ENCODE measurements at regions not wholly inside any gene's neighbourhood (a gene's known extent, or its start where the extent isn't known, plus 50 kb on each side); places are given as distances from the start of the nearest gene placed in this dataset.
"Not testable (repeated sequence)": the region's sequence is repeated elsewhere in the genome, so short reads cannot be mapped to it uniquely, and the experiment has no call there.

DNA sequence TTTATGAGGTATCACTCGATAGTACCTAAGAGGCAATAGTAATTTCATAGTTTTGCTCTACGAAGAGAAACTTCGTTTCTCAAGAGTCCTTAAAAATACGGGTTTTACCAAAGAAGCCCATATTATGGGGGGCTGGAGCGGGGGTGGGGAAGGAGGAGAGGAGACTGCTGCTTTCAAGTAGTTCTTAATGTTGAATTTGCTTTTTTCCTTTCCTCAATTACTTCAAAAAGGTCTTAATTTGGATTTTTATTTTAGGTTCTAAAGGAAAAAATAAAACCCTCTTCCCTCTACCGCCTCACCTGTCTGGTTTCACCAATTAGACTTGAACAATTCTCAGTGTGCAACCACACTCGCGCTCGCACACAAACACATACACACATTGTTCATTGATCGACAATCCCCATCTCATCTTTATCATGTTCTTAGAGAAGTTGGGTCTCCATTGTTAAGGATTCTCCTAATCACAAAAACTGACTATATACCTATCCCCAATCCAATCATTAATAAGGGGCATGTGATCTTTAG lies 97.2 kb downstream of the HFE start:
- Histone ChIP-seq H3K4me3 (ENCODE audit: low read depth, low read length) (peak overlapping the region; percentile 37), H3K36me3 (ENCODE audit: insufficient read depth) (no peaks in the 10 kb centered on the region), H3K27ac (ENCODE audit: low read depth) (no peak overlapping the region), H3K4me1 (ENCODE audit: insufficient read depth) (no peaks in the 10 kb centered on the region)
- 49% methylated on average over 10 of the region's 10 CpGs for WGBS
- no peak for DNase-seq (ENCODE audit: extremely low spot score)

DNA sequence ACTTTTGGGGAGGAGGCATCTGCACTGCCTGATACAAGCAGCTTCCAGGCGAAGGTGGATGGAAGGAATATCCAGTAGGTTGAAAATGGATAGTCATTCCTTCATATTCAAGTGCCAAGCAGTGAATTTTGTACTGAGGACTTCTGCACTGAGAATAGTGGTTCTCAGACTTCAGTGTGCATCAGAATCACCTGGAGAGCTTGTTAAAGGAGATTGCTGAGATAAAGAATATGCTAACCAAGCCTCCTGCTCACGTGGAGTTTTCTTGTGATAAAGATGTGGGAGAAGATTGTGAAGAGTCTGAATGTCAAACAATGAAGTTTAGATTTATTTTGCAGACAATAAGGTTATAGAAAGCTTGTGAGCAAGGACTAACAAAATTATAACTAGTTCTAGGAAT lies 97.8 kb downstream of the HFE start:
- H3K4me1 ChIP-seq (ENCODE audit: insufficient read depth) = no peaks in the 10 kb centered on the region
- WGBS = 72% methylated on average over 2 of the region's 2 CpGs
- no peak for DNase-seq (ENCODE audit: extremely low spot score)
- H3K36me3 ChIP-seq (ENCODE audit: insufficient read depth) = no peaks in the 10 kb centered on the region
- no peak overlapping the region for H3K27ac ChIP-seq (ENCODE audit: low read depth)
- H3K4me3 ChIP-seq (ENCODE audit: low read depth, low read length) = no peak overlapping the region

DNA sequence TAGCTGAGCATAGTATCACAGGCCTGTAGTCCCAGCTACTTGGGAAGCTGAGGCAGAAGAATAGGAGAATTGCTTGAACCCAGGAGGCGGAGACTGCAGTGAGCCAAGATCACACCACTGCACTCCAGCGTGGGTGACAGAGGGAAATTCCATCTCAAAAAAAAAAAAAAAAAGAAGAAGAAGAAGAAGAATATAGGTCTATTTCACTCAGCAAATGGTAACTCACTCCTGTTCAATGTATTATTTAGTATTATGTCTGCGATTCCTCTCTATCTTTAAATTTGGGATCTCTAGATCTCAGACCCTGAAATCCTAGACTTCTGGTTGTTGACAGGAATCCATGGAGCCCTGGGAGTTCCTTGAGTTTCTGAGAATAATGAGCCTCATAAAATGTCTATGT lies 98.6 kb downstream of the HFE start:
- 97% methylated on average over 3 of the region's 3 CpGs for WGBS
- no peak for DNase-seq (ENCODE audit: extremely low spot score)
- H3K4me1 ChIP-seq (ENCODE audit: insufficient read depth) = no peaks in the 10 kb centered on the region
- H3K36me3 ChIP-seq (ENCODE audit: insufficient read depth) = no peaks in the 10 kb centered on the region
- no peak overlapping the region for H3K27ac ChIP-seq (ENCODE audit: low read depth)
- no peak overlapping the region for H3K4me3 ChIP-seq (ENCODE audit: low read depth, low read length)

DNA sequence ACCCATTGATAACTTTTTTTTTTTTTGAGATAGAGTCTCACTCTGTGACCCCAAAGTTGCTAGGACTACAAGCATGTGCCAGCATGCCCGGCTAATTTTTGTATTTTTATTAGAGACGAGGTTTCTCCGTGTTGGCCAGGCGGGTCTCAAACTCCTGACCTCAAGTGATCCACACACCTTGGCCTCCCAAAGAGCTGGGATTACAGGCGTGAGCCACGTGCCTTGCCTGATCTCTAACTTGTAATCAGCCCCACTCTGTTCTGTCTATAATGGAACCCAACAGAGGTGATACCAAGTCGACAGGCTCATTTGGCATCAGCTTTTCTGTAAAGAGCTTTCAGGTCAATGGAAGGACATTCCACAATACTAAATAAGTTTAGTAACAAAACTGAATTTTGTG lies 99.4 kb downstream of the HFE start:
- WGBS = 93% methylated on average over 7 of the region's 7 CpGs
- H3K4me1 ChIP-seq (ENCODE audit: insufficient read depth) = no peaks in the 10 kb centered on the region
- no peaks in the 10 kb centered on the region for H3K36me3 ChIP-seq (ENCODE audit: insufficient read depth)
- no peak for DNase-seq (ENCODE audit: extremely low spot score)
- H3K27ac ChIP-seq (ENCODE audit: low read depth) = no peak overlapping the region
- H3K4me3 ChIP-seq (ENCODE audit: low read depth, low read length) = no peak overlapping the region

DNA sequence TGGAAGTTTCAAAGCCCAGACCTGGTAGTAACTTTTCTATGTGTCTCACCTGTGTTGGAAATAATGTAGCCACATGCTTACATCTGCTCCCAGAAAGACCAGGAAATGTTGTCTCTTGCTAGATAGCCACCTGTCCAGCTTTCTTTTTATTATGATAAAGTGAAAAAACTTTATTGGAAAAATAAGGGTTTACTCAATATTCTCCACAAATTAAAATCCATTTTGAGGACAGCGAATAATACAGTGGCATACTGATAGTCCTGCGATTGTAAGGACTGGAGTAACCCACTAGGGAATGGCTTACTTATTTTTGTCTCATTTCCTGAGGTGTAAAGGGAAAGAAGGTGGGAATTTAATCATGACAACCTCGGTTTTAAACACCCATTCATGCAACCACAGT lies 100.1 kb downstream of the HFE start:
- no peak overlapping the region for H3K27ac ChIP-seq (ENCODE audit: low read depth)
- no peaks in the 10 kb centered on the region for H3K36me3 ChIP-seq (ENCODE audit: insufficient read depth)
- DNase-seq (ENCODE audit: extremely low spot score) = no peak
- H3K4me3 ChIP-seq (ENCODE audit: low read depth, low read length) = no peak overlapping the region
- 47% methylated on average over 3 of the region's 3 CpGs for WGBS
- H3K4me1 ChIP-seq (ENCODE audit: insufficient read depth) = no peaks in the 10 kb centered on the region

DNA sequence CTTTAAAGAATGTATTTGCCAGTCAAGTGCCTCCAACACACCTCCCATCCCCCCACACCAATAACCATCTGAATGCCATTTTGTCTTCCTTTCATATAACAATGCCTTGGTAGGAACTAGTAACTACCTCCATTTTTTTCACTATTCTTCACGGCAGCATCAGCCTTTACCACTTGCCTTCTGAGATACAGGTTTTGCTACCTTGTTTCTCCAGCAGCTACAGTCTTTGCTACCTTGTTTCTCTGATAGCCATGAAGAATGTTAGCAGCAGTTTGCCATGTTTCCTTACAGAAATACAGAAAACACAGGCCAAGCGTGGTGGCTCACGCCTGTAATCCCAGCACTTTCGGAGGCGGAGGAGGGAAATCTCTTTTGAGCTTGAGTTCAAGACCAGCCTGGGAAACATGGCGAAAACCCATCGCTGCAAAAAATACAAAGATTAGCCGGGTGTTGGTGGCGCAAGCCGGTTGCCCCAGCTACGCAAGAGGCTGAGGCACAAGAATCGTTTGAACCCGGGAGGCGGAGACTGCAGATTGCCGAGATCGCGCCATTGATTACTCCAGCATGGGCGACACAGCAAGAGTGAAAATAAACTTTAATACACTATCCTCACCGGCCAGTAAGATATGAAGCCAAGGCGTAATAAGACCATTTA lies 100.9 kb downstream of the HFE start:
- DNase-seq (ENCODE audit: extremely low spot score) = no peak
- WGBS = 9% methylated on average over 20 of the region's 20 CpGs
- Histone ChIP-seq H3K4me1 (ENCODE audit: insufficient read depth) (no peaks in the 10 kb centered on the region), H3K4me3 (ENCODE audit: low read depth, low read length) (peak overlapping the region; percentile 43), H3K36me3 (ENCODE audit: insufficient read depth) (no peaks in the 10 kb centered on the region), H3K27ac (ENCODE audit: low read depth) (no peak overlapping the region)

DNA sequence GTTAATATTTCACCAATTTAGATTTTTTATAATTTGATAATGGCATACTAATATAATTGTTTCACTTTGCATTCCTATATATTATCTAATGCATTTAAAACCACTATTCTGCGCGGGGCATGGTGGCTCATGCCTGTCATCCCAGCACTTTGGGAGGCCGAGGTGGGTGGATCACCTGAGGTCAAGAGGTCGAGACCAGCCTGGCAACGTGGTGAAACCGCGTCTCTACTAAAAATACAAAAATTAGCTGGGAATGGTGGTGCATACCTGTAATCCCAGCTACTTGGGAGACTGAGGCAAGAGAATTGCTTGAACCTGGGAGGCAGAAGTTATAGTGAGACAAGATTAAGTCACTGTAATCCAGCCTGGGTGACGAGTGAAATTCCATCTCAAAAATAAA lies 104.3 kb downstream of the HFE start:
- DNase-seq (ENCODE audit: extremely low spot score); H3K36me3 ChIP-seq (ENCODE audit: insufficient read depth); H3K4me1 ChIP-seq (ENCODE audit: insufficient read depth); H3K4me3 ChIP-seq (ENCODE audit: low read depth, low read length); H3K27ac ChIP-seq (ENCODE audit: low read depth): not testable (repeated sequence)
- WGBS = 84% methylated on average over 8 of the region's 8 CpGs

DNA sequence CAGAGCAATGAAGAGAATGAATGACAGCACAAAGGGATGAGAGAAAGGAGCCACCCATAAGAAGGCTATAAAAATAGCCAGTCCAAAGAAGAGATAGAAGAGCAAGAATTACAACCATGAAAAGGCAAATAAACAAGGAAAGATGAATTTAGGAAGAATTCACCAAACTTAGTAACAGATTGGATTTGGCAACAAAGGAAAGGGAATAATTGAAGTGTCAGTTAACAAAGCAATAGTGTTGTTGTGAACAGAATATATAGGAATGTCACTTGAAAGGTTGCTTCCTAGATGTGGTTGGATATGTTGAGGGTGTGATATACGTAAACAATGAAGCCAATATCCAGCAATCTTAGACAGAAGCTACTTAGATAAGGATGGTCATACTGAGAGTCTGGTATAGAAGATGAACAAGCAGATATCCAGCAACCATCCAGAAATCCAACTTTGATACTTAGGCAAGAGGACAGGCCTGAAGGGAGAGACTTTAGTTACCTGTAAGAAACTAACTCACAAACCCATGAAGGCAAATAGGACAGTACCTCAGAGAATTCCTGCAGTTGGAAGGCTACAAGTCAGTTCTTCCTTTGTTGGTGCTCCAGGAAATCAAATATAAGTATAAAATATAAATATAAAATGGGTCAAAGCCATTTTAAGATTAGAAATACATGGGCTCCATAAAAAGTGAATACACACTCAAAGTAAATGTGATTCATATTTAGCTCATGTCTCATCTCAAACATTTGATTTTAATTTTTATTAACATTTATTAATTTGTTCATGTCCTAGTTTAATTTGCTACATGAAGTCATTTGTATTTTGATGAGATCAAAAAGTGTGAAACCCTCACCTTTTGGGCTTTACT lies 106.5 kb downstream of the HFE start:
- H3K27ac ChIP-seq (ENCODE audit: low read depth) = no peak overlapping the region
- H3K4me1 ChIP-seq (ENCODE audit: insufficient read depth) = no peaks in the 10 kb centered on the region
- no peak overlapping the region for H3K4me3 ChIP-seq (ENCODE audit: low read depth, low read length)
- WGBS = 96% methylated on average over 1 of the region's 1 CpG
- H3K36me3 ChIP-seq (ENCODE audit: insufficient read depth) = no peaks in the 10 kb centered on the region
- no peak for DNase-seq (ENCODE audit: extremely low spot score)

DNA sequence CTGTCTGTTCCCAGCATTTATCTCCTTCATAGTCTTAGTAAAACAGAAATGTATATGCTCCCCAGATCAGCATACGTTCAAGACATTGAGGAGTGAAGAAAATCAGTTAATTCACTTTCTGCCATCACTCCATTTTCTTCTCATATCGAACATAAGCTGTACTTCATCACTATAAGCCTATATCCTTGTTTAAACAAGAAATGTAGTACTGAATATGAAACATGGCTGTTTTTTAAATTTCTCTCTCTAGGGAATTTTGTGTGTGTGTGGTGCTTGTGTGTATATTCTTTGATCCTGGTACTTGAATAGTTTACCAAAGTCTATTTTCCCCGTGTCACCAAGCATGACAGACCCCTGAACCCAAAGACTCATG lies 107.1 kb downstream of the HFE start:
- no peaks in the 10 kb centered on the region for H3K4me1 ChIP-seq (ENCODE audit: insufficient read depth)
- H3K36me3 ChIP-seq (ENCODE audit: insufficient read depth) = no peaks in the 10 kb centered on the region
- 71% methylated on average over 3 of the region's 3 CpGs for WGBS
- H3K27ac ChIP-seq (ENCODE audit: low read depth) = no peak overlapping the region
- DNase-seq (ENCODE audit: extremely low spot score) = no peak
- H3K4me3 ChIP-seq (ENCODE audit: low read depth, low read length) = no peak overlapping the region

DNA sequence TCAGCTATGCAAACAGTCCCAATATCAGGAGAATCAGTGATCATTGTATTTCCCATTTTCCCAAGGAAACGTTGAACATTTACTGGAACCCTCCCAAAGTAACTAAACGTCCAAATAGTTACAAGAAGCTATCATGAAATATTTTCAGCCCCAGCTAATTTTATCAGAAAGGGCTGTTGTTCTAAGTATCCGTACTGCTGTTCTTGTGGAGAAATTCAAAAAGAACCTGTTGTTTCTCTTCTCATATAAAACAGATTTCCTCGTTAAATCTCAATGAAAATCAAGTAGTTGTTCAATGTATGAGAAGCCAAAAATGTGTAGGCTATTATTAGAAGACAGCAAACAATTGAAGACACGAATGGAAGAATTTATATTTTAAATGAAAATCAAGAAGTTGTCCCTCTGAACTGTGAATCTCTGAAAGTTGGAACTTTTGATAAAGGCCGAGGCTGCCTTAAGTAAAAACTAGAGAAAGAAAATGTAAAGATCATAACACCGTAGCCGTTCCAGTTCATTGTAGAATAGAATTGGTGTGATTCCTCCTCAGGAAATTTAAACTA lies 107.7 kb downstream of the HFE start:
- Histone ChIP-seq H3K4me1 (ENCODE audit: insufficient read depth) (no peaks in the 10 kb centered on the region), H3K36me3 (ENCODE audit: insufficient read depth) (no peaks in the 10 kb centered on the region), H3K4me3 (ENCODE audit: low read depth, low read length) (no peak overlapping the region), H3K27ac (ENCODE audit: low read depth) (peak overlapping the region; percentile 43)
- no peak for DNase-seq (ENCODE audit: extremely low spot score)
- 8% methylated on average over 8 of the region's 8 CpGs for WGBS

DNA sequence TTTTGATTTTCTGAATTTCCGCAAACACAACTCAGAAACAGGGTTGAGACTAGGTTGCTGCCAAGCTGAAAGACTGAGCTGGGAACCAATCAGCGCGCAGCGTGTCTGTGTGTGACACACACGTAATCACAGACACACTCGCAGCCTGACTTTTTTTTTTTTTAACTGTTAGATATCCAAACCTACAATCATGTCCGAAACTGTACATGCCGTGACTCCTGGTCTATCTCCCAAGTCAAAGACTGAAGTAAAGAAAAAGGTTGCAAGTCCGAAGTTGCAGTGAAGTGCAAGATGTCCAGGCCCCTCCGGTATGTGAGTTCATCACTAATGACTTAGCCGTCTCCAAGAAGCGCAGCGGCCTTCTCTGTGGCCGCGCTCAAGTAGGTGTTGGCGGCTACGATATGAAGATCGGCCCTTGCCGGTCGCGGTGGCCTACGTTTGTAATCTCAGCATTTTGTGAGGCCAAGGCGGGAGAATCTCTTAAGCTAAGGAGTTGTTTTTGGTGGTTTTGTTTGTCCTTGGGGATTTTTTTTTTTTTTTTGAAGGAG lies 108.2 kb downstream of the HFE start:
- Histone ChIP-seq H3K36me3 (ENCODE audit: insufficient read depth) (no peaks in the 10 kb centered on the region), H3K4me1 (ENCODE audit: insufficient read depth) (no peaks in the 10 kb centered on the region), H3K4me3 (ENCODE audit: low read depth, low read length) (peak overlapping the region; percentile 49), H3K27ac (ENCODE audit: low read depth) (peak overlapping the region; percentile 58)
- DNase-seq (ENCODE audit: extremely low spot score) = no peak
- 10% methylated on average over 23 of the region's 23 CpGs for WGBS

DNA sequence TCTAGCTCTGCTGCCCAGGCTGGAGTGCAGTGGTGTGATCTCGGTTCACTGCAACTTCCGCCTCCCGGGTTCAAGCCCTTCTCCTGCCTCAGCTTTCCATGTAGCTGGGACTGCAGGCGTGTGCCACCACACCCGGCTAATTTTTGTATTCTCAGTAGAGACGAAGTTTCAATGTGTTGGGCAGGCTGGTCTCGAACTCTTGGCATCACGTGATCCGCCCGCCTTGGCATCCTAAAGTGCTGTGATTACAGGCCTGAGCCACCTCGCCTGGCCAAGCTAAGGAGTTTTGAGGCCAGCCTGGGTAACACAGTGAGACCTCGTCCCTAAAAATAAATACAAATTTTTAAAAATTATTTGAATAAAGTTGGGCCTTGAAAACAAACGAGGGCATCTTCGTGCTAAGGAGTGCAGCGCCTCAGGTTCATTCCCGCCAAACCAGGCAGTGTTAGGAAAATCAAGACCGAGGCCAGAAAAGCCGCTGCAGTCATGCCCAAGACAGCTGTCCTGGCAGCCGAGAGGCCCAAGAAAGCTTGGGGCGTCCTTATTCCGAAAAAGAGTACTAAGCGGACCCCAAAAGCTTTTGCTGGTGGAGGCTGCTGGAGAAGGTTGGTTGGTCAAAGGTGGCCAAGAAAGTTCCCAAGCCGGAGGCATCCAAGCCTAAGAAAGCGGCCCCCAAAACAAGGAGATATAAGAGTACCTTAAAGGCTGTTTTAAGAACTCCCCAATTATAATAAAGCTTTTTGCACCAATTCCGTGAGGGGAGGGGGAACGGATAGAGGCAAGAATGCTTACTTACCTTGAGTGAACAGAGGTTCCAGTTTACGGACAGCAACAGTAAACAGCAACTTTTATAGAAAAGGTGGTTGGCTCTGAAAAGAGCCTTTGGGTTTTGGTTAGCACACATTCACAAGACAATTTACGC lies 109.0 kb downstream of the HFE start:
- peak overlapping the region; percentile 68 for H3K27ac ChIP-seq (ENCODE audit: low read depth)
- WGBS = 27% methylated on average over 28 of the region's 28 CpGs
- no peak for DNase-seq (ENCODE audit: extremely low spot score)

More for the DNA sequence above, 109.0 kb downstream of the HFE start:
- peak overlapping the region; percentile 36 for H3K4me3 ChIP-seq (ENCODE audit: low read depth, low read length)
- H3K36me3 ChIP-seq (ENCODE audit: insufficient read depth) = no peaks in the 10 kb centered on the region
- H3K4me1 ChIP-seq (ENCODE audit: insufficient read depth) = no peaks in the 10 kb centered on the region
